GM19324 (cell line): ENCODE measurements at regions not wholly inside any gene's neighbourhood (a gene's known extent, or its start where the extent isn't known, plus 50 kb on each side); places are given as distances from the start of the nearest gene placed in this dataset.
"Not testable (repeated sequence)": the region's sequence is repeated elsewhere in the genome, so short reads cannot be mapped to it uniquely, and the experiment has no call there.

Source experiments
- ATAC-seq: cut with Tn5 transposase; IDR thresholded peaks from one replicate; pipeline ENCODE4 v1.9.1; 2021; ENCODE audit warnings: mild to moderate bottlenecking, moderate library complexity; ENCODE audit not compliant: unreplicated experiment, low FRiP score

DNA sequence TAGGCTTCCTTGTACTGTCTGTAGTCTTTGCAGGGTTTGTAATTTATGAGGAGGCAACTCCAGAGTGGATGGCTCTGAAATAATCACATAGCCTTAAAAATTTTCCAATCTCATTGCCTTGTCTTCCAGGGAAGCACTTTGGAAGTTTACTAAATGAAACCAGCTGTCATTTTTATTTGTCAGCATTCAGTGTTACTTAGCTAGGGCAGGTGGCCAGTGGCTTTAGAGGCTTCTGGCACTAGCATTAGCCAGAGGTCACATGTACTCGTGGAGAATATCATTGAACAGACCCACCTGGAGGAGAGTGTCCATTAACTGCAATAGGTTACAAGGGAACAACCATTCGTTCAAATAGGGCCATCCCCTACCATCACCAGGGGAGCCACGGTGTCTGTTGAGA is 160.3 kb upstream of the SLC28A3 start:
- ATAC-seq: no peak

GRCh38 chr9:84501587-84501986 is 161.0 kb upstream of the SLC28A3 start:
- ATAC-seq: no peak

GRCh38 chr9:84502066-84502465 is 161.5 kb upstream of the SLC28A3 start:
- no peak for ATAC-seq

- ATAC-seq: no peak
Observed at GRCh38 chr9:84504360-84504759, 163.8 kb upstream of the SLC28A3 start.

GRCh38 chr9:84511651-84512050 is 157.9 kb upstream of the NTRK2 start:
- ATAC-seq: no peak

DNA sequence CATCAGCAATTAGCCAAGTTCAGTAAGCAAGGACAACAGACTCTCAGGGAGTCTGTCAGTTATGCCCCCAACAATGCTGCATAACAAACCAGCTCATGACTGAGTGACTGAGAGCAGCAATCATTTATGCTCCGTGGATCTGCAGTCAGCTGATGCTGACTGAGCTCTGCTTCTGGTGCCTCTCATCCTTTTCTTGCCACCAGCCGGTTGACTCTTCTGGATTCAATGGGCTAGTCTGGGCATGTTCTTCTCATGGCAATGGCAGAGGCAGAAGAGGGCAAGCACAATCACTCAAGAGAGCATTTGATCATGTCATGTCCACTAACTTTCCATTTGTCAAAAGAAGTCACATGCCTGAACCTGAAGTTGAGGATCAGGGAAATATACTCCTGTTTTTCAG is 157.0 kb upstream of the NTRK2 start:
- ATAC-seq: no peak

- ATAC-seq: no peak
Observed at GRCh38 chr9:84513473-84513872, 156.1 kb upstream of the NTRK2 start.

DNA sequence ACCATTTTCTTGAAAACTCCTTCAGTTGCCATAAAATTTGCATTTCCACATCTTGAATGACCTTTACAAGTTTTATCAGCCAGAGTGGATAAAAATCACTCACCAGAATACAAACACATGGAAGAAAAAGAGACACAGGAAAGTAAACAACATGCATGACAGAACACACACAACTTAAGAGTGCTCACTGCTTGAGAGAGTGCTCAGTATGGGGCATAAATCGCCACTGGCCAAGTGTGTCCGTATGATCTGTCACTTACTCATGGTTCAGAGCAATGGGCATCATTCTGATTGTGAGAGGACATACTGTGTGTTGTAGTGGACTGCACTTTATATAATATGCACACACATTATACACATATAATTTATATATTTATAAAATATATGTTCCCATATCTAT is 155.6 kb upstream of the NTRK2 start:
- no peak for ATAC-seq

- no peak for ATAC-seq
Observed at GRCh38 chr9:84514421-84514820, 155.1 kb upstream of the NTRK2 start.

DNA sequence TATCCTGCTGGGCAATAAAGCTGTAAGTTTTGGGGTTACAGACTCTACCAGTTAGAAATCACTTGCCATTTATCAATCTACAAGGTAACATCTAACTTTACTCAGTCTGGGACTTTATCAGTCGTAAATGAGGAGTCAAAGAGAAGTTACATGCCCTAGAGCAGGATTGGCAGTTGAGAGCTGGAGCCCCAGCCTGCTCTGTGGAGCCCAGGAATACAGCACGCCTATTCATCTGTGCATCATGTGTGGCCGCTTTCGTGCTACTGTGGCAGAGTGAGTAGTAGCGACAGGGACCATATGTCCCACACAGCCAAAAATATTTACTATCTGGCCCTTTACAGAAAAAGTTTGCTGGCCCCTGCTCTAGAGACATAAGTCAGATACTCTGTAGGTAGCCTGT is 152.5 kb upstream of the NTRK2 start:
- ATAC-seq: no peak

DNA sequence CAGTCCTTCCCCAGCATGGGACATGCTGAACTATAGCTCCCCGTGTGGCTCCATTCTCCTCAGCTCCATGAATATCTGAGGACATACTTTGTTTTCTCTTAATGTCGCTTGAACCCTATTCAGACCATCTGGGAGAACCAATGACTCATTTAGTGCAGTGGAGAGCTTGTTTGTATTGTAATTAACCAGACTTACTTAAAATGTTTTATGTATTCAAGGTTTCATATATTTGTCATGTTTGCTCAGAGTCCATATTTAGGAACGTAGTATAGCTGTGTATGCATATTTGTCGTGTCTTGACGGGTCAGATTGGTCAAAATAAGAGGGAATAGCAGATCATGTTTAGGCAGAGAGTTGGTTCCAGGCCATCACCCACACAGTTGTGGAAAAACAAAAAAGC is 150.1 kb upstream of the NTRK2 start:
- no peak for ATAC-seq

- no peak for ATAC-seq
Observed at GRCh38 chr9:84521208-84521607, 148.3 kb upstream of the NTRK2 start.

DNA sequence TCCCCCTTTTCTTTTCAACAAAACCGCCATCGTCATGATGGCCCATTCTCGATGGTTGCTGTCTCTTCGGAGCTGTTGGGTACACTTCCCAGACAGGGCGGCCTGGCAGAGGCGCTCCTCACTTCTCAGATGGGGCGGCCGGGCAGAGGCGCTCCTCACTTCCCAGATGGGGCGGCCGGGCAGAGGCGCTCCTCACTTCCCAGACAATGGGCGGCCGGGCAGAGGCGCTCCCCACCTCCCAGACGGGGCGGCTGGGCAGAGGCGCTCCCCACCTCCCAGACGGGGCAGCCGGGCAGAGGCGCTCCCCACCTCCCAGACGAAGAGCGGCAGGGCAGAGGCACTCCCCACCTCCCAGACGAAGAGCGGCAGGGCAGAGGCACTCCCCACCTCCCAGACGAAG is 143.3 kb upstream of the NTRK2 start:
- not testable (repeated sequence) for ATAC-seq

GRCh38 chr9:84527060-84527720 is 142.3 kb upstream of the NTRK2 start:
- not testable (repeated sequence) for ATAC-seq

DNA sequence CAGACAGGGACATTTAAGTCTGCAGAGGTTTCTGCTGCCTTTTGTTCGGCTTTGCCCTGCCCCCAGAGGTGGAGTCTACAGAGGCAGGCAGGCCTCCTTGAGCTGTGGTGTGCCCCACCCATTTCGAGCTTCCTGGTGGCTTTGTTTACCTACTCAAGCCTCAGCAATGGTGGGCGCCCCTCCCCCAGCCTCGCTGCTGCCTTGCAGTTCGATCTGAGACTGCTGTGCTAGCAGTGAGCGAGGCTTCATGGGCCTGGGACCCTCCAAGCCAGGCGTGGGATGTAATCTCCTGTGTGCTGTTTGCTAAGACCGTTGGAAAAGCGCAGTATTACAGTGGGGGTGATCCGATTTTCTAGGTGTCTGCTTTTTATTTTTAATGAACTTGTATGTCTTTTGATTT is 133.6 kb upstream of the NTRK2 start:
- not testable (repeated sequence) for ATAC-seq

- ATAC-seq: no peak
Observed at GRCh38 chr9:84538879-84539278, 130.7 kb upstream of the NTRK2 start.

DNA sequence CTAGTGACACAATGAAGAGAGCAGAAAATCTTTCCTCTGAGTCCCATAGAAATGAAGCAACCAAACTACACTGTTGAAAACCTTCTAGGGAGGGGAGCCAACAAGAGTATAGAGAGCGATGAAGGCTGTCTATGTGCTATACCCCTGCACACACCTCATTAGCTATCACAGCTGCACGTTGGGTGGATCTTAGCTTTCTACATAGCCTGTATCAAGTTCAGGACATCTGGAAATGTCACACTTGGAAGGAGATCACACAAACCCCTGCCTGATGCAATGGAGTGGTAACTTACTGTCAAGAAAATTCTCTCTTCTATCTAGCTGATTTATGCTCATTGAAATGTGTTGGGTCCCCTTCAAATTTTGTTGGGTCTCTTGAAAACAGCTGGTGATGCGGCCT is 127.0 kb upstream of the NTRK2 start:
- no peak for ATAC-seq

DNA sequence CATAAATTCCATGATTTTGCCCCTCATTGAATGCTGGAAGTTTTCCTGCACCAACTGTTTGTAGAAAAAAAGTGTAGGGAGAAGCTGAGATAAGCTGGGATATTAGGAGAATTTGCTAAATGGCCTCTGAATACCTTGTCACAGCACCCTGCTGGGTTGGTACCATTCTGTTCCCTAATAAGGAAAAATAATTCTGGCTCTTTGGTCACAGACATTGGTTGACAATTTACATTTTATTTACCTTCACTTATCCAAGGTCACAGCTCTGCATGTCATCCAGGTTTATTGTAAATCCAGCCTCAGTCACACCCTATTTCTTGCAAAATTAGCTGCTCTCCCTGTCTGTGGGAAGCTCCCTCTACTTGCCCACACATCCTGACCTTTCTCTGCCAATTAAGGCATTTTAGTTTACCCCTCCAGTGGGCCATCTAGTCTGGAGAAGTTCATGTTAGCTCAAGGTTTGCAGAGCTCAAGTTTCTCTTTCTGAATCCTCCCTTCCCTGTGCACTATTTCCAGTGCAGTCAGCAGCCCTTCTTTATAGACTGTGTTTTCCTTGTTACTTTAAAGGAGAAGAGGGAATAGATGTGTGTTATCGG is 115.4 kb upstream of the NTRK2 start:
- no peak for ATAC-seq

- ATAC-seq: no peak
Observed at GRCh38 chr9:84556556-84556955, 113.0 kb upstream of the NTRK2 start.

GRCh38 chr9:84557751-84558150 is 111.8 kb upstream of the NTRK2 start:
- no peak for ATAC-seq

DNA sequence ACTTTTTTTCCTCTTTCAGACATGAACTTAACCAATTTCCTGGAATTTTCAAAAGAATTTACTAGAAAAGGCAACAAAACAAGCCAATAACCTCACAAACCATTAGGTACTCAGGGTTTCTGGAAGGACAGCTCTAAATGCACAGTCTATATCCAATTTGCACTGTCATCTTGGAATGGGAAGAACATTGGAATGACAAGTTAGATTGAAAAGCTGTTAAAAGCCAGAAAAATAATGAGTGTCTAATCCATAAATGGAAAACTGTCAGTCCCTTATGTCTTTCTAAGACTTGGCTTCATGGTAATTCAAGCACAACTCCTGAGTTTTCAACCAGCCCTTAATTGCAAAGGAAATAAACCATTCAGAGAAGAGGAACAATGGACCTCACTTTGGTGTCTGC is 105.8 kb upstream of the NTRK2 start:
- no peak for ATAC-seq

DNA sequence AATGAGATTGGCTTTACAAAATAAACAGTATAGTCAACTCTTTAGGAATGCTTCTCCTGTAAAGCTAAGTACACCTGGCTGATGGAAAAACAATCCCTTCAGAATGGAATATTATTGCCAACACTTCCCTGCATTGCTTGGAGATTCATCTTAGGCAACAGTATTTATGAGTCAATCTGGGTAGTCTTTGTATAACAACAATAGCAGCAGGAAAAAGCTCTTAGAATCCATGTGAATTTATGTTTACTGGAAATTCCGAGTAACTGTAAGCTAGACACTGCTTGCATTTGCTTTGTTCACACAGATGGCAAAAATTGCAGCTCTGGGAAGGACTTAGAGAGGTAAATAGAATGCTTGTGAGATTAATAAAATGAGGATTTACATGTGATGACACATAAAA is 101.7 kb upstream of the NTRK2 start:
- no peak for ATAC-seq
